NCI-H524 treated with DMSO at 0.1 percent for 48 hours (cell line): ENCODE measurements at regions not wholly inside any gene's neighbourhood (a gene's known extent, or its start where the extent isn't known, plus 50 kb on each side); places are given as distances from the start of the nearest gene placed in this dataset.
"Not testable (repeated sequence)": the region's sequence is repeated elsewhere in the genome, so short reads cannot be mapped to it uniquely, and the experiment has no call there.

ENCODE experiments used
- DNase-seq: peaks from one replicate; lab custom pipeline; 2025; lab: John Stamatoyannopoulos, UW

- DNase-seq, result no peak
These were observed 93.2 kb upstream of the TNFSF4 start for GRCh38 chr1:173300061-173301044.

GRCh38 chr1:173301507-173301906 lies 94.4 kb upstream of the TNFSF4 start:
- no peak for DNase-seq

- DNase-seq, result no peak
These were observed 95.2 kb upstream of the TNFSF4 start for GRCh38 chr1:173302366-173302765.

GRCh38 chr1:173302890-173303829 lies 96.0 kb upstream of the TNFSF4 start:
- DNase-seq, result no peak

- DNase-seq, result no peak
These were observed 96.9 kb upstream of the TNFSF4 start for GRCh38 chr1:173303984-173304383.

GRCh38 chr1:173304529-173305227 lies 97.5 kb upstream of the TNFSF4 start:
- no peak for DNase-seq

- no peak for DNase-seq
These were observed 100.7 kb upstream of the TNFSF4 start for GRCh38 chr1:173307845-173308244.

- no peak for DNase-seq
These were observed 107.5 kb upstream of the TNFSF4 start for GRCh38 chr1:173314656-173315055.

GRCh38 chr1:173315296-173315695 lies 108.2 kb upstream of the TNFSF4 start:
- no peak for DNase-seq

- DNase-seq, result no peak
These were observed 111.7 kb upstream of the TNFSF4 start for GRCh38 chr1:173318788-173319187.

GRCh38 chr1:173324352-173324751 lies 117.2 kb upstream of the TNFSF4 start:
- not testable (repeated sequence) for DNase-seq

- not testable (repeated sequence) for DNase-seq
These were observed 120.9 kb upstream of the TNFSF4 start for GRCh38 chr1:173327987-173328386.

- no peak for DNase-seq
These were observed 121.8 kb upstream of the TNFSF4 start for GRCh38 chr1:173328961-173329360.

GRCh38 chr1:173329726-173330125 lies 122.6 kb upstream of the TNFSF4 start:
- no peak for DNase-seq

- DNase-seq, result no peak
These were observed 123.2 kb upstream of the TNFSF4 start for GRCh38 chr1:173330149-173330951.

- not testable (repeated sequence) for DNase-seq
These were observed 123.9 kb upstream of the TNFSF4 start for GRCh38 chr1:173330952-173331548.

GRCh38 chr1:173332026-173332425 lies 124.9 kb upstream of the TNFSF4 start:
- no peak for DNase-seq

- DNase-seq, result no peak
These were observed 126.5 kb upstream of the TNFSF4 start for GRCh38 chr1:173333581-173333980.

GRCh38 chr1:173337126-173337525 lies 130.0 kb upstream of the TNFSF4 start:
- no peak for DNase-seq

GRCh38 chr1:173341307-173341706 lies 134.2 kb upstream of the TNFSF4 start:
- DNase-seq, result no peak

- no peak for DNase-seq
These were observed 134.8 kb upstream of the TNFSF4 start for GRCh38 chr1:173341971-173342370.
